NCI-H526 treated with DMSO at 0.1 percent for 48 hours (cell line): ENCODE measurements at regions not wholly inside any gene's neighbourhood (a gene's known extent, or its start where the extent isn't known, plus 50 kb on each side); places are given as distances from the start of the nearest gene placed in this dataset.
"Not testable (repeated sequence)": the region's sequence is repeated elsewhere in the genome, so short reads cannot be mapped to it uniquely, and the experiment has no call there.

Experiments
- DNase-seq: peaks from one replicate; lab custom pipeline; 2025; lab: John Stamatoyannopoulos, UW

DNA sequence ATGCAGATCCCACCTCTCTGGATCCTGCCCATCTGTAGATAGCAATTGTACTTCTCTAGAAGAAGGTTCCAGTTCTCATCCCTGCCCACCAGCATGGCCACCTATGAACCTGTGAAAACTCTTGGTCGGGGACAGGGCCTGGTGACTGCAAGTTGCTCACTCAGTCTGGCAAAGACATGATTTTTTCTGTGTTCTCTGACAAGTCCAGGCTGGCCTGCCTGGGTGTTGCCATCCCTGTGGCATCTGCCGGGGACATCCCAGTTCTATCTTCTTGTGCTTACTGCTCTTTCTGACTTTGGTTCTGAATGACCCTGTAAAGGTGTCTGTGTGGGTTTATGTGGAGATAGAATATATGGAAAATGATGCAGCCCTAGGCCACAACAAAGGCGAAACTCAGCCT is 545.8 kb downstream of the INSC start:
- no peak for DNase-seq

DNA sequence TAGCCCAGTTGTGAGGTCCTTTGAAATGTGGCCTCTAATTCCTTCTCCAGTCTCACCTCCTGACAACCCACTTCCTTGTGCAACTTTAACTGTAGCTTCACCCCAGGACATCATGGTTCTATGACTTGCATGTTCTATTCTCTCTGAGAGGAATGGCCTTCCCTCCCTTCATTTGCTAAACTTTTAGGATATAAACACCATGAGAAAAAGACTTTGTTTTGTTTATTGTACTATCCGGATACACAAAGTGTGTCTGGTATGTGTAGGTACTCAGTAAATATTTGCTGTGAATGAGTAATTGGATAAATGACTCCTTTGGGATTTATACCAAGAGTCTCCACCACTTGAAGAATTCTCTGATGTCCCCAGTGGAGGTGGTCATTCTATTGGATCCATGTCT is 547.6 kb downstream of the INSC start:
- DNase-seq: no peak

DNA sequence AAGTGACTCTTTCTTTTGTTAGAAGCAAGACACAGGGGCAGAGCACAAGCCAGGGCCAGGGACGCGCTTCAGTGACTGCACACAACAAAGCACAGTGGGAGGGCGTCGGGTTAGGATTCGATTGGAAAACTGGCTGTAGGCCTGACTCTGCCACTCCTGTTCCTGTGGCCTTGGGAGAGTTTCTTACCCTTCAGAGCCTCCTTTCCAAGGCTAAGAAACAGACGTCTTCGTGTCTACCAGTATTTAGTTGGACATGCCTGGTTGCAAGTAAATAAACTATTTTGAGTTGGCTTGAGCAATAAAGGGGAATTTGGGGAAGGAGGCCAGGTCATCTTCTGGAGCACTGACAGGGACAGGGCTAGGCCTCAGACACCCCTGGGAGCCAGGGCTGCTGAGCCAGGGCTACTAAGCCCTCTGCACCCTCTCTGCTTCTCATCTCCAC is 549.1 kb downstream of the INSC start:
- DNase-seq: no peak

DNA sequence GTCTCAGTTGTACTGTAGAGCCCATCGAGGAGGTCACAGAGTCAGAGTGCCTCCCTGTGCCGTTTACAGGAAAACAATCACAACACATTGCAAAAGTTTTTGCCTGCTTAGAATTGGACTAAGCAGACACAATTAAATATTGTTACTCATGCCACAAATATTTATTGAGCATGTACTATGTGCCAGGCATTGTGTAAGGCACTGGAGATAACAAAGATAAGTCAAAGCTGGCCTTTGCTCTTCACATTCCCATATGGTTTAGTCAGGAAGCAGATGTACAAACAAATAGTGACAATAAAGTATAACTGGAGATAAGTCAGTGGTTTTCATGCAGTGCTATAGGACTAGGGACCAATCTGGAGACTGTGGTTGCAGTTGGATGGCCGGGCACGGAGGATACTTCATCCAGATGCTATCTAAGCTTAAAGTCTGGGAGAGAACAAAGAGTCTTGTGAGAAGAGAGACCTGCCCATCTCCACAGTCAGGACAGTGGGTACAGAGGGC is 550.7 kb downstream of the INSC start:
- DNase-seq: no peak

DNA sequence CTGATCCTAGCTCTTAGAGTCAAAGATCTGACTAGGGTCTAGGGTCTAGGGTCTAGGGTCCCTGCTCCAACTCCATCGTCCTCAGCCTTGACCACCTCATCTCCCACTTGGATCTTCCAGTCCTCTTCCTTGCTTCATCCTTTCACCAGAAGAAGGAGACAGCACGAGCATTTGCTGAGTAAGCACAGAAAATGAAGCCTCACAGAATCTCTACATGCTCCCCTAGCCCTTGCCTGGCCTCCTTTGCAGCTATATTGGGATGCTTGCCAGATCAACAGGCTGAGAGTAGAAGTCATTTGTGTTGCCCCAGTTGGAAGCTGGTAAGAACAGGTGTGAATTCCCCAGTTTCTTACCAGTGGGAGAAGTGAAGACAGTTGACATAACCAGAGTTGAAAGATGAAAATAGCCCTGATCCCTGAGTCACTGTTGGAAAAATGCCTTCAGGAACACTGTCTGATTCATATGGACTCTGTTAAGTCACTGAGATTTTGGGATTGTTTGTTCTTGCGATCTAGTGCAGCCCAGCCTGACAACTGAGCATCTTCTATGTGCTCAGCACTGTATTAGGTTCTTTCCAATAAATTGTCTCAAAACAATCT is 552.5 kb downstream of the INSC start:
- DNase-seq: no peak

DNA sequence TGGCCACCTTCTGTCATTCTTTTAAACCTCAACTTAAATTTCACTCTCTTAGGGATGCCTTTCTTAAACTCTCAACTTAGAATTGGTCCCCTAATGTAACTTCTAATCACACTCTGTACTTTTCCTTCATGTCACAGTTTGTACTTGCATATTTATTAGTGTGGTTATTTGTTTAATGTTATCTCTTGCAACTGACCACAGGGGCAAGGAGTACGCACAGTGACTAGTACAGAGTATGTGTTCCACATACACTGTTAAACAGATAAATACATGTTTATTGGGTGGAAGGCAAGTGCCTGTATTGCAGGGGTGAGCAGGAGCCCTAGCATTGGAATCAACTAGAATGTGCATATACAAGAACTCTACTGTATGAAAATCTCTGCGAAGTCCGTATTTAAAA is 554.0 kb downstream of the INSC start:
- no peak for DNase-seq

DNA sequence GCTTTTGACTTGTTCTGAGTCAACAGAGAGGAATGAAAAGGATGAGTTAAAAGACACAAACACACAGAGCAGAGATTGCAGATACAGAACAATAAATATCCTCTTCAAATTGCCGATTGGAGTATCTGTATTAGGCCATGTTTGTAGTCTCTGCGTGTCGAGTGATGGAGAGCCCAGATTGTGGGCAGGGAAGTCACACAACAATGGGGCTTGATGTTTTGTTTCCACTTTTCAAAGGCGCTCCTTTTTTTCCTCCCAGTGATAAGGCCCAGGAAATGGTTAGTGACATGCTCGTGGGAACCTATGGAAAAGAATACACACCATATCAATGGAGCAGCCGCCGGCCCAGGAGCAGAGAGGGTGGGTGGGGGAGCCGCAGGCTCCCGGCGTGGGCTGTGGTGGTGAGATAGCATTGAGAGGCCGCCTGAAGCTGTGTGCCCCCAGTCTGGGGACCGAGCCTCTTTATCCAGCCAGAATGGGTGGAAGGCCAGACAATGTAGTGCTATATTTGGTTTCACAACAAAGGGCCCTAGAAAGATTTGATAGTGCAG is 555.9 kb downstream of the INSC start:
- DNase-seq: no peak

DNA sequence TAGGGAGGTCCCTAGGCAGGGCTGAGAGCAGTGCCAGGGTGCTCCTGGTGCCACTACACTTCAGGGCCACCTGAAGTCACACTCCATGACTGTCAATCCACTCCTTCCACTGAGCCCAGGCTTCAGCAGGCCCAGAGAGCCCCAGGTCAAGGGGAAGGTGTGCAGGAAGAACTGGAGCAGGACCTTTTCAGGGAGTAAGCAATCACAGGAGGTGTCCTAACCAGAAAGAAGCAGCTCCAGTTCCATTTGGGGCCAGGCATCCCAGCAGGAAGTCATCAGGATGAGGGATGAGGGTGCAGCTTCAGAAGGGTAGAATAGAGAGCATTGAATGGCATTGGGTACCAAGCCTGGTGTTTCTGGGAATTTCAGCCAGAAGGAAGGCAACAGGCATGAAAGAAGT is 556.5 kb downstream of the INSC start:
- no peak for DNase-seq

DNA sequence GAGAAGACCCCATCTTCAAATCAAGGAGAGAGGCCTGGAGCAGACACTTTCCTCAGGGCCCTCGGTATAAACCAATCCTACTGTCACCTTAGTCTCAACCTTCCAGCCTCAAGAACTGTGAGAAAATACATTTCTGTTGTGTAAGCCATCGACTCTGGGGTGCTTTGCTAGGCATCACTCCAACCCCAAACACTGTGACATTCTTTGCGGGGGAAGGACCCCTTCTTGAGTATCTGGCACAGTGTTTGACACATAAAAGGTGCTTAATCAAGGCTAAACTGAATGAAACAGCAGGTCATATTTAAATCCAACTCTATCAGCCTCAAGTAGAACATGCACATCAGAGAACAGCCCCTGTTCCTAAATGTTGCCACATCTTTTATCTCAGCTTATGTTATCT is 558.1 kb downstream of the INSC start:
- DNase-seq: no peak

DNA sequence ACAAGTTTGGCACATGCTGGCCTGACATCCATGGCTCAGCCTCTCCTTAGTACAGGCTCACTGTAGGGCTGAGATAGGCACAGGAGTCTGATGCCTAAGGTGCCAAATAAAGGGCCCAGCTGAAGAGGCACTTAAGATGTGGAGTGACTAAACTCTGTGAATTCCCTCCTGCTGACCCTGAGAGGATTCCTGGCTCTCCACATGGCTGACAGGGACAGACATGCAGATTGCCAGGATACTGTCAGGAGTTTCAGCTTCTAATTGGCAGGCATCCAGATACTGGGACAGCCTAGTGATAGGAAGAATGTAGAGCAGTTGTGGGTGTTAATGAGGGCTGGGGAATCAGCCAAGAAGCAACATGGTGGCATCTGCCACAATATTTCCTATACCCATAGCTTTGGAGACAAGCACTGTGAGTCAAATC is 558.7 kb downstream of the INSC start:
- DNase-seq: no peak

DNA sequence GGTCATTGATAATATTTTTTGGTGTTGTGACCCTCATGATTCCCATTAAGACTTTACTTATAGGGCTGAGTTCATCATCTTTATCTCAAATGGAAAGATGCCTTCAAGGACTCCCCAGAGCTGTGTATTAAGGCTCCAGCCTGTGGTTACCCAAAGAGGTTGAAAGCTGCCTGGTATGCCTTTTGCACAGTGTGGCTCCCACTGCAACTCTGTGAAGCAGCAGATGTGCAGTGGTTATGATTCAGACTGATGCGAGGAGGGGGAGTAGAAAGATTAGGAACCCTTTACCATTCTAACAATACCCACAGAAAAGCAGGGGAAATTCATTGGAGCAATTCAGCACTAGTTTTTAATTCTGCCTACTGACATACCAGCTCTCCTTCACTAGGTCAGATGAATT is 560.0 kb downstream of the INSC start:
- no peak for DNase-seq

DNA sequence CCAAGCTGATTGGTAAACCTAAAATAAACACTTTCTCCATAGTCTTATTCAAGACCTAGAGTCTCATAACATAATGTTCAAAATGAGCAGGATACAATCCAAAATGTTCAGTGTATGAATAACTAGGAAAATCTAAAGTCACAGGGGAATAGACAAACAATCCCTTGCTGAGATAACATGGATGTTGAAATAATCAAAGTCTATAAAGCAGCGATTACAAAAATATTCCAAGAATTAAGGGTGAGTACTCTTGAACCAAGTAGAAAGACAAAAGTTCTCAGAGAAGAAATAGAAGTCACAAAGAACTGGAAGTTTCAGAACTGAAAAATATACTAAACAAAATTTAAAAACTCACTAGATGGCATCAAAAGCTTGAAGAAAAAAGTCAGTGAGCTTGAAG is 561.0 kb downstream of the INSC start:
- no peak for DNase-seq

DNA sequence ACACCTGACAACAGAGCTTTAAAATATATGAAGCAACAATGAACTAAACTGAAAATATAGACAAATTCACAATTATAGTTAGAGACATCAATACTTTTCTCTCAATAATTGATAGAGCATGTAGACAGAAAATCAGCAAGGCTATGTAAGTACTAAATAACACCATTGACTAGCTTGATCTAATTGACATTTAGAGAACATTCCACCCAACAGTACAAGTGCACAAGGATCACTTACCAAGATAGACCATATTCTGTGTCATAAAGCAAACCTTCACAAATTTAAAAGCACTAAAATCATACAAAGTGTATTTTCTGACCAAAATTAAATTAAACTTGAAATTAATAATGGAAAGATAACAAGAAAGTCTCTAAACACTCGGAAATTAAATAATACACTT is 562.5 kb downstream of the INSC start:
- DNase-seq: no peak

DNA sequence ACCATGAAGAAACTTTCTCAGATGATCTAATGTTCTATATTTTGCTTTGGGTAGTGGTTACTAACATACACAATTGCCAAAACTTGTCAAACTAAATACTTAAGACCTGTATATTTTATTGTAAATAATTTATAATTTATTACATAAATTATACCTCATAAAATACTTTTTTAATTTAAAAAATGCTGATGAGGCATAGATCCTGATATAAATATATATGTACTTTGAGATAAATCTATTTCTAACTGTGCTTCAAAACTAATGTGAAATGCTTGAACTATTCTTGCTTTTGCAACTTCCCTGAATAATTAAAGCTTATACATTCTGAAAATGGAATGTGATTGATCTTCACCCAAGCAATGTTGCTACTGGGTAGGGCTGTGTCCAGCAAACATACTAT is 568.8 kb downstream of the INSC start:
- no peak for DNase-seq

DNA sequence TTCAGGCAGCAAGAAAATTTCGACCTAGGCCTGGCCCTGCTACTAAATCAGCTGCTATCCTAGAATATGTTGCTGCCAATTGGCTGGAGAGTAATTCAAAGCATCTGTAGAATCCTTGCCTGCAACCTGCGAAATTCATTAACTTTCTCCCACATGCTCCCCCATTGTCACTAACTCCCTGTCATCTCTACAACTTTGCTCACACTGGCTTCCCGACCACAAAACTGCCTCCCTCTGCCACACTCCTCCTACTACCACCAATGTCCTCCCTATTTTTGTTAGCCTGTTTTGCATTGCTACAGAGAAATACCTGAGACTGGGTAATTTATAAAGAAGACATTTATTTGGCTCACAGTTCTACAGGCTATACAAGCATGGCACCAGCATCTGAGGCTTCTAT is 570.6 kb downstream of the INSC start:
- DNase-seq: no peak

DNA sequence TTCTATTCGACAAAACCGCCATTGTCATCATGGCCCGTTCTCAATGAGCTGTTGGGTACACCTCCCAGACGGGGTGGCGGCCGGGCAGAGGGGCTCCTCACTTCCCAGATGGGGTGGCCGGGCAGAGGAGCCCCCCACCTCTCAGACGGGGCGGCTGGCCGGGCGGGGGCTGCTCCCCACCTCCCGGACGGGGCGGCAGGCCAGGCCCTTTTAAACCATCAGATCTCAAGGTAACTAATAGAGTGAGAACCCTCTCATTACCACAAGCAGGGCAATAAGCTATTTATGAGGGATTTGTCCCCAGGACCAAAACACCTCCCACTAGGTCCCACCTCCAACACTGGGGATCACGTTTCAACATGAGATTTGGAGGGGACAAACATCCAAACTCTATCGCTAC is 571.5 kb downstream of the INSC start:
- not testable (repeated sequence) for DNase-seq

DNA sequence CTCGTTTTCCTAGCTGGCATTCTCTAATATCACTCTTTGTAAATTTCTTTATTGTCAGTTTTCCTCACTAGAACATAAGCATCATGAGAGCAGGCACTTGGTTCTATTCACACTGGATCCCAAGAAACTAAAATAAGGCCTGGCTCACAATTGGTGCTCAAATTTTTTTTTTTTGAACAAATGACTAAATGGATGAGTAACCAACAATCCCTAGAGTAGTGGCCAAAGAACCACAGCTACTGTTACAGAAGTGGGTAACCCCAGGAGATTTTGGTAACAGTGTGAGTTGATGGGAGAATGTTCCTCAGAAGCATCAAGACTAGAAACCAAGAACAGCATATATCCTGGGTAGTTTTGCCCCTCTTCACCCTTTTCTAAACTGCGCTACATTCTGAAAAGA is 572.6 kb downstream of the INSC start:
- no peak for DNase-seq

DNA sequence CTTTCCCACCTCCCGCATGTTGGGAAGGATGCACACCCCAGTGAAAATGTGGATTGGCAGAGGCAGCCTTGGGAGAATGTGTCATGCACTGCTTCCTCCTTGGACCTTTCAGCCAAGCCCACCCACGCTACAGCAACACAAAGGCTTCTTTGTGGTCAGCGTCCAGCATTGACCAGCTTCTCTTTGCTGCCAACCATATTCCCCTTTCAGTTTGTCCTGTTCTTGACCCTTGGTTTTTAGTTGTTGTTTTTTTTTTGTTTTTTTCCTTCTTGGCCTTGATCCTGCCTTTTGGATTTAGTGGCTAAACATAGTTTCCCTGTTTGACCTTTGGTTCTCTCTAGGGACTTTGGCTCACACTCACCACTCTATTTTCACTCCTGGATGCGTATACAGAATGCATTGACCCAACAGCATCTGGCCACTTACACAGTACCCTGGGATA is 573.6 kb downstream of the INSC start:
- DNase-seq: no peak

DNA sequence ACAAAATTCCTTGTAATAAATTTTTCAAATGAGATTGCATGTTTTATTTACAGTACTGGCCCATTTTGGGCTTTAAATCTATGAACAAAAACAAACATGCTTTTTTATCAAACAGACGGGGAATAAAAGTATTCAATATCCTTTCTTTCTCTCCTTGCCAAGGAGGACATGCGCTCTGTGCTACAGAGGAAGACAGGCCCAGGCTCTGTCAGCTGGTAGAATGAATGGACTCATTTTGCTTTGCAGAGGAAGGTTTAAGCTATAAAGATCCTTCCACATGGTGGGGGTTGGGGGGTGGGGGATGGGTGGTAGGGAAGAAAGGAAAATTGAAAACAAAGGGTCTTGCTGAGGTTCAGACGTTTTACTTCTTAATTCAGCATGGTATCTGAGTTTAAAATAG is 575.6 kb downstream of the INSC start:
- DNase-seq: no peak

DNA sequence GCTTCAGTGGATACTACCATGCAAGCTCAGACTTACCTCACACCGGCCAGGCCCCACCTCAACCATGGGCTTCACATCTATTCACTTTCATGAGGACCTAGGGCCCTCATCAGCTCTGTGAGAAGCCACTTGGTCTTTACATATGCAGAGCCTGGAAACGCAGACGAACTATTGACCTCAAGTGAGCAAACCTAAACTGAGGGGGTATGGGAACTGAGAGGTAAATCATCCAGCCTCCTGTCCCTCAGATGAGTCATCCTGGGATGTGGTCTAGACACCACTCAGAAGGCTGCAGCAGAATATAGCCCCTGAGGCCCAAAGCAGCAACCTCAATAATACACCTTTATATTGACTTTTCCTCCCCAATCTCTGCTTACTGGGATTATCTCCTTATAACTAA is 578.0 kb downstream of the INSC start:
- DNase-seq: no peak

DNA sequence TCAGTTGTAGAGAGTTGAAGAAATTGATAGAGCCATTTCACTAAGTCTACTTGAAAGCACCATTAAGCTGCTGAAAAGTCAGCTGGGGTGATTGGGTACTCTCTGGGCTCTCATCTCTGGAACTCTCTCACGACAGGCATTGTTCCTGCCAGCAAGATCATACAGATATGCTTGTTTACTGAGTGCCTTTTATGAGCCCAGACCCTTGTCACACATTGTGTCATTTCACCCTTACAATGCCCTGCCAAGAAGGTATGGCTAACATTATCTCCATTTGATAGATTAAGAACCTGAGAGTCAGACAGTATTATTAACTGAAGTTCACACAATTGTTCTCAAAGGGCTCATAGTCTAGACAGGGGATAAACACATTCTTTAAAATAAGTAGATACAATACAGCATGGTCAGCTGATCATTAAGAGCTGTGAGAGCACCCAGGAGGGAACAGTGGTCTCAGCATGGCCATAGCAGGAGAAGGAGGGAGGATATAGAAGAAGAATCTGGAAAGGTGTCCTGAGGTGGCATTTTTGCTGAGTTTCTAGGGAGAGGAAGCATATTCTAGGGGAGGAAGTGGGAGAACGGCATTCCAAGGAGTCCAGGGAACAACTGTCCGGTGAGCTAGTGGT is 580.5 kb downstream of the INSC start:
- DNase-seq: no peak

DNA sequence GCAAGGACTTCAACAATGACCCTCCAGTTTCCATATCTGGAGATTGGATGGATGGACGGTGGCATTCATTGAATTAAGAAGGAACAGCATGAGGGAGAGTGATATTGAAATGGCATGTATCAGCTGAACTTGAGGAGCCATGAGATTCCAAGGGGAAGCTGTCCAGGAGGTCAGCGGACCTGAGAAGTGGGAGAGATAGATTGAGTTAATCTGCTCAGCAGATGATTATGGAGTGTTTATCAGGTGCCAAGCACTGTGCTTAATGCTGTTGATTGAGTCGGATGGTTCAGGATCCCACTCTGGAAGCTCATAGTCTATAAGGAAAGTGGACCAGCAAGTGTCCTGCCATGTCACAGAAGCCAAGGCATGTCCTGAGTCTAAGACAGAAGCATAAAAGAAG is 581.3 kb downstream of the INSC start:
- no peak for DNase-seq

DNA sequence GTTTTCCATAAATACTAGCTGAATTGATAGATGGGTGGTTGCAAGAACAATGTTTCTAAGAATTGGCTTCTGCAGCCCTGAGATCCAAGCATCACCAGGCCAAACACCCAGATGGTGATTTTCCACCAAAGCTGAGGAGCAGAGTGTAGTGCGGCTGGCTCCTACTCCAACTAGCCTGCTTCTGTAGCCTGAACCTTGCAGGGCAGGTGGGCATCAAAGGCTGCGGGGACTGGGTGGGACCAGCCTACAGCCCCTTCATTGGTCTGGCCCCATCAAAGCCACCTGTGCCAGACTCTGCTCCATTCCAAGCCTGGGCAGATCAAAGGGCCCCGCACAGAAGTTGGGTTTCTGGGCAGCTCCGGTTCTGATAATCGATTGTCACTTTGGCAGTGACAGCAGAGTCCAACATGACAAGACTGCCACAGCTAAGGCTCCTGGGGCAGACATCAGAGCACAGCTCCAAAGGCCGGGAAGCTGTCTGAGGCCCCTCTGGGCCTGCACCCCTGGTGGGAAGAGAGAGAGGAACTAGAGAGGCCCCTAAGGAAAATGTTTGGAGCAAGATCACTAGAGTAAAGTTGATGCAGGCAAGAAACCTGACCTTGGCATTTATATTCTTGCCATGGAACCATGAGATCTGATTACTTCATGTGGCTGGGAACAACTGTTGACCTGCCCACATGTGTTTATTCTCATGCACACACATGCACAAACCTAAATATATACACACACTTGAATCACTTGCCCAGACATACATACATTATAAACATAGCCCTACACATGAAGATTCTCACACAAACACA is 582.9 kb downstream of the INSC start:
- DNase-seq: no peak
